Activated CD4-positive, alpha-beta T cell treated with anti-CD3 and anti-CD28 coated beads, Interleukin-2, Interleukin-6, amounts not matched to agents 100 ng/mL and 50 ng/mL, durations not matched to agents 16 hours and 8 hours (primary cell): ENCODE measurements at regions not wholly inside any gene's neighbourhood (a gene's known extent, or its start where the extent isn't known, plus 50 kb on each side); places are given as distances from the start of the nearest gene placed in this dataset.
"Not testable (repeated sequence)": the region's sequence is repeated elsewhere in the genome, so short reads cannot be mapped to it uniquely, and the experiment has no call there.

Source experiments
- DNase-seq: peaks from one replicate; pipeline ENCODE4 v3.0.0-alpha.2; 2020

DNA sequence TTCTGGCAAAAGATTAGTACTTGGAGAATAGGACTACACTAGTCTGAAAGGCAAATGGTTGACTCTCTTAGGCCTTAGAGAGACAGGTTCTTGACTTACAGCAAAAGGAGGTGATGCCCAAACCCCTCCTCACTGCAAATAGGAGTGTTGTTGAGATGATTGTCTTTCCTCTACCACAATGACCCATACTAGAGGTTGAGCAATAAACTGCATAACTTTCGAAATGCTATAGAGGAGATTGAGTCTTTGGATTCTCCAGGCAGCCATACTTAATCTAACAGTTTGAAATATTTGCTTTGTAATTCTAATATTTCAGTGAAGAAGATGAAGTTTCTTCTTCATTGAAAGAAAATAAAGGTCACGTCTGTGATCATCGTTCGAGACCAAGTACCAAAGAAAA is 498.5 kb upstream of the GBE1 start:
- DNase-seq, result no peak

GRCh38 chr3:82240322-82240721 is 478.9 kb upstream of the GBE1 start:
- DNase-seq, result no peak

GRCh38 chr3:82236257-82236656 is 474.8 kb upstream of the GBE1 start:
- DNase-seq, result no peak

DNA sequence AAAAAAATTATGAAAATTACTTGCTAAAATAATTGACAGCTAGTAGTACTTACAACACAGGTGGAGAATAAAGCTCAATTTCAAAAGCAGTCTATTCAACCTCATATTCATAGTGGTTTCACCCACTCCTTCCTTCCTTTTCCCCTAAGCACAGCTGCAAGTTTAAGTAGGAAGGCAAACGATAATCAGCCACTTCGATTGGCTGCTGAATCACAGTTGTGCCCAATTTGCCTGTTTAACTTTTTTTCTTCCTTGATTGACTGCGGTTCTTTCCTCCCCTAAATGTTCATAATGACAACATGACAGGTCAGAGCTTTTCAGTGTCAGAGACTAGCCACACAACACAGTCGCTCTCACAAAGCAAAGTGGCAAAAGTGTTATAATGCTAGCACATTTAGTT is 468.0 kb upstream of the GBE1 start:
- DNase-seq, result peak; percentile 15

- no peak for DNase-seq
These were observed 463.2 kb upstream of the GBE1 start for GRCh38 chr3:82224661-82225060.

- no peak for DNase-seq
These were observed 461.0 kb upstream of the GBE1 start for GRCh38 chr3:82222401-82222800.

GRCh38 chr3:82217571-82217970 is 456.1 kb upstream of the GBE1 start:
- no peak for DNase-seq

GRCh38 chr3:82208002-82208710 is 446.7 kb upstream of the GBE1 start:
- DNase-seq, result no peak

- no peak for DNase-seq
These were observed 440.8 kb upstream of the GBE1 start for GRCh38 chr3:82202269-82202668.

- DNase-seq, result no peak
These were observed 439.9 kb upstream of the GBE1 start for GRCh38 chr3:82201316-82201715.

GRCh38 chr3:82198009-82198408 is 436.6 kb upstream of the GBE1 start:
- DNase-seq, result no peak

DNA sequence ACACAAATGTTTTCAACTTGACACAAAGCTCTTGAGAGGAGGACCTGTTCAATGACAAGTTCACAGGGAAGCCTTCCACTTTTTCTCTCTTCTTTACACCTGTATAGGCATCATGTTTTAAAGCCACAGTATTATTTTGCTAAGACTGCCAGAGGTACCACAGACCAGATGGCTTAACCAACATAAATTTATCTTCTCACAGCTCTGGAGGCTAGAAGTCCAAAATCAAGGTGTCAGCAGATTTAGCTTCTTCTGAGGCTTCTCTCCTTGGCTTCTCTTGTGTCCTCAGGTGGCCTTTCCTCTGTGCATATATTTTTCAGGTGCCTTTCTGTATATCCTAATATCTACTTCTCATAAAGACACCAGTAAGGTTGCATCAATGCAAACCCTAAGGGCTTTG is 435.2 kb upstream of the GBE1 start:
- DNase-seq, result no peak

DNA sequence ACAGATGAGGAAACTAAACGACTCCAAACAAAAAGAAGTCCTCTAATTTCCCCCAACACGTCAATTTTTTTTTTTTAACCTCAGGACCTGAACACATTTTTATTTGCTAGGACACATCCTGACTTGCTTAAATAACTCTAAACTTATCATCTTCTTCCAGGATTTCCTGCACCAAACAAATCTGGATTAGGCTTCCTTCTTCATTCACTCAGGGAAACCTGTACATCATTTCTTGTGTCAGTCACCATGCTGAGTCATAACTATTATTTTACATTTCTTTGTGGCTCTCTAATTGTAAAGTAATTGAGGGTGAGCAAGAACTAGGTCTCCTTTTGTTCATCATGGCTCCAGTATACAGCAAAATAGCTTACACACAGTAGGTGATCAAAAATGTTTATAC is 433.4 kb upstream of the GBE1 start:
- DNase-seq, result no peak

- no peak for DNase-seq
These were observed 424.6 kb upstream of the GBE1 start for GRCh38 chr3:82186017-82186416.

- no peak for DNase-seq
These were observed 417.8 kb upstream of the GBE1 start for GRCh38 chr3:82179291-82179690.

DNA sequence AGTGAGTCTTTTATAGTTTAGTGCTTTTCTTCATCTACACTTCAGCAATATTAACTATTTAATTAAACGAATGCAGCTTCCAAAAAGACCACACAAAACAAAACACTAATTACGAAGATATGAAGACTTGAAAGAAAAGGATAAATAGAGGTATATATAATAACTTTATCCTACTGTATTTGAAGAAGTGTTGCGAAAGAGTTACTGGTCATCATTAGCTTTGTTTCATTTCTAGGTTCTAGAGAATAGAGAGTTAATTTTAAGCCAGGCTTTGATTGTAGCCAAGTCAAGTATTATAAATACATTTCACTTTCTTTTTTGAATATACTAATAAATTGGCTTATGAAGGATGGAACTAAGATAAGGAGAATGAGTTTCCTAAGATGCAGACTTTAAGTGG is 416.8 kb upstream of the GBE1 start:
- no peak for DNase-seq

DNA sequence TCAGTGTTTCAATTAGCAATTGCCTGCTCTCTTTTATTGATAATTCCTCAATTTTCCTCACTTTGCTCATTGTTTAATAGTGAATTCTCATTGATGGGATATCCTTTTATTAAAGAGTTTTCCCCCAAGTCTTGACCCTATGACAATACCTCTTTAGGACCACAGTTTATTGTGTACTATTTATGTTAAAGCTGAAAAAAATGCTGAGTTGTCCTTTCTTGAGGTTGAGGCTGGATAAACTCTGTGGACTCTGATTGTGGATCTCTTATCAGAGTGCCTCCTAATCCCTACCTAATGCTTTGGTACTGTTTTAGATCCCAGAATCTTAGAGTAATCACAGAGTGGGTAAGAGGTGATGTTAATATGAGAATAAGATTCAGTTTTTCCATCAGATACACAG is 416.3 kb upstream of the GBE1 start:
- DNase-seq, result no peak

DNA sequence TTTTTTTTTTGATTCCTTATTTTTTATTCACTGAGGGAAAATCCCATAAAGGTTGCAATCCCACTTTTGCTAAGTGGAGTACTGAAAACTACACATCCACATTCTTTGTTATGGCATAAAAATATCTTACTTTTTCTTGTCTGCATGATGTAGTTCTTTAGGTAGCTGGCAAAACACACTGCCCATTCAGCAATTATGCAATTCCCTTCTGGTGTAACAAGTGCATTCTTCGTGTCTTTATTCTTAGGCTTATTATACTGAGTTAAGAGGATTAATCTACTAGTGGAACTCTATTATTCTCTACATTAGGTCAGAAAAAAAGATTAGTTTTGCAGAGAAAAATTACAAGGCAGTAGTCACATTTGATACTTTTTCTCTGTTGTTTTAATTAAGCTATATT is 403.8 kb upstream of the GBE1 start:
- no peak for DNase-seq

GRCh38 chr3:82163907-82164520 is 402.6 kb upstream of the GBE1 start:
- DNase-seq, result no peak

DNA sequence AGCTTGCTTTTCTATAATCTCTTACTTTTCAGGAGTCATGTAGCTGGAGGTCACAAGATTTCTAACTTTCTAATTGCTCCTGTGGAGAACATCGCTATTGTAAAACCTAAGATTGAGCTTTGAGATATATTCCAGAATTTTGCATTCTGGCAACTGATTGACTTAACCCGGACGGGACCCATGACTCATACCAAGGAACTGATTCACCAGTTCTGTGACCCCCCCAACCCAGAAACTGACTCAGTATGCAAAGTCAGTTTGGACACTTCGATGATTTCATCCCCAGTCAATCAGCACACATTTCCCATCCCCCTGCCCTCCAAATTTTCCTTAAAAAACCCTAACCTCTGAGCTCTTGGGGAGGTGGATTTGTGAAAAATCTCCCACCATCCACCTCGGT is 396.5 kb upstream of the GBE1 start:
- DNase-seq, result no peak

- not testable (repeated sequence) for DNase-seq
These were observed 392.4 kb upstream of the GBE1 start for GRCh38 chr3:82153892-82154291.

- no peak for DNase-seq
These were observed 384.3 kb upstream of the GBE1 start for GRCh38 chr3:82145742-82146141.

DNA sequence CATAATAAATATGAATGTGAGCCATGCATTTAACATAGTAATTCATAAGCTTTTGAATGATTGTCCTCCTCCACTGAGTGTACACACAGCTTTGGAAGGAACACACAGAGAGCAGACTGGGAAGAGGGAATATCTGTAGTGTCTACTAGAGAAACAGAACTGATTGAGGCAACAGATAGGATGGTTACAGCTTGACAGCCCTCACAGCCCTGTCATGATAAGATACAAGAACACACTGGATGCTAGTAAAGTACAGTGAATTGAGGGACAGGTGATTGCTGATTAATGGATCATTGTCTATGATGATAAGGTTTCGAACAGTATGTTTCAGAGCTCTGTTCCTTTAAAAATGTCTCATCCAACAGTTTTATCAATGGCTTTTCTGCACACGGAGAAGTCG is 383.4 kb upstream of the GBE1 start:
- DNase-seq, result no peak

DNA sequence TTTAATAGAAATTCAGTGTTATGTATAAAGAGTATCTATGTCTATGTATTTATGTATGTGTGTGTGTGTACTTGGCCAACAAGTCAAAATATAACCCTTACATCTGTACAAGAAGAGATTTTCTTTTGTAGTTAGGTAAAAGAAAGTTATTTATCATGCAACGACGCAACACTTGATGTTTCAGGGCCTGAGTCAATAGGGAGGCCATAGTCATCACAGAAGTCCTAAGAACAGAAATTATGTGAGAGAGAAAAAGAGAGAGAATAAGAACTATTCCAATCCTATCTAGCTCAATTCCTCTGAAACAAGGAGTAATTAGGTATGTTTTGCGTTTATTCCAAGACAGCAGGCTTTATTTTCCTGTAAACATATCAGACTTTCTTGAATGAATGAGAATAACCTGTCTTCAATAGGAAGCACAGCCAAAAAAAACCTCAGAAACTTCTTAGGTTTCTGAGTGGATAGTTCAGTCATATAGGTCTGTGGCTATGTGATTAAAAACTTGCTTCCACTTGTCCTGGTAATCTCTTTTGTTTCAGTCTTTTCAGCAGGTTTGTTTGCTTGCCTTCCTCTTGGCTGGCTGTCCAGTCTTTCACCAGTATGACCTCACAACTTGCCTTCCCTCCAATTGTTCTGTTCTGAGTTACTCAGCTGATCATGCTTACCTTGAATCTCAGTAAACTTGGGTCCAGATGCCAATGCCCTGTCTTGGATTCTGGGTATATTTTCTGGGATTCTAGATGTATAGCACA is 382.4 kb upstream of the GBE1 start:
- DNase-seq, result no peak
